GM19023 (cell line): ENCODE measurements at regions not wholly inside any gene's neighbourhood (a gene's known extent, or its start where the extent isn't known, plus 50 kb on each side); places are given as distances from the start of the nearest gene placed in this dataset.
"Not testable (repeated sequence)": the region's sequence is repeated elsewhere in the genome, so short reads cannot be mapped to it uniquely, and the experiment has no call there.

Experiments used
- ATAC-seq: cut with Tn5 transposase; IDR thresholded peaks from one replicate; pipeline ENCODE4 v1.9.1; 2021; ENCODE audit warnings: mild to moderate bottlenecking, moderate library complexity; ENCODE audit not compliant: unreplicated experiment

- no peak for ATAC-seq
Observed at GRCh38 chr14:23895053-23895419, 58.5 kb upstream of the DHRS4 start.

GRCh38 chr14:23895480-23895879 is 58.1 kb upstream of the DHRS4 start:
- no peak for ATAC-seq

- no peak for ATAC-seq
Observed at GRCh38 chr14:23896609-23897153, 56.9 kb upstream of the DHRS4 start.

- ATAC-seq = not testable (repeated sequence)
Observed at GRCh38 chr14:23897291-23897690, 56.3 kb upstream of the DHRS4 start.

- not testable (repeated sequence) for ATAC-seq
Observed at GRCh38 chr14:23898359-23898758, 55.2 kb upstream of the DHRS4 start.

- no peak for ATAC-seq
Observed at GRCh38 chr14:23899788-23900187, 53.8 kb upstream of the DHRS4 start.

- ATAC-seq = no peak
Observed at GRCh38 chr14:23903442-23903841, 50.1 kb upstream of the DHRS4 start.
